ENCODE measurements at regions not wholly inside any gene's neighbourhood (a gene's known extent, or its start where the extent isn't known, plus 50 kb on each side); places are given as distances from the start of the nearest gene placed in this dataset.

GRCh38 chr3:144516026-144516425 is 544.4 kb downstream of the DIPK2A start:
- in situ Hi-C loops (cut with HindIII; ENCODE audit: low pct_ligation_motif_present, low sequenced_read_pairs) = no loop called here
- Histone ChIP-seq H3K36me3 (replicated peaks) (no peaks in the 10 kb centered on the region), H3K4me3 (ENCODE audit: low read depth, low read length) (no peak overlapping the region), H3K27me3 (replicated peaks) (no peaks in the 10 kb centered on the region), H3K27ac (no peak overlapping the region)
- no peak for TF ChIP-seq CTCF (IDR thresholded peaks at IDR 0.05; ENCODE audit: low read depth, low read length, missing control alignments)
- no peak for DNase-seq

- no peak for TF ChIP-seq CTCF (IDR thresholded peaks at IDR 0.05; ENCODE audit: low read depth, low read length, missing control alignments)
- Histone ChIP-seq H3K27me3 (replicated peaks) (no peaks in the 10 kb centered on the region), H3K36me3 (replicated peaks) (no peaks in the 10 kb centered on the region), H3K27ac (no peak overlapping the region), H3K4me3 (ENCODE audit: low read depth, low read length) (no peak overlapping the region)
- DNase-seq = no peak
- in situ Hi-C loops (cut with HindIII; ENCODE audit: low pct_ligation_motif_present, low sequenced_read_pairs) = no loop called here
These were observed 545.0 kb downstream of the DIPK2A start for GRCh38 chr3:144516589-144516988.

GRCh38 chr3:144521131-144521530 is 549.5 kb downstream of the DIPK2A start:
- no peaks in the 10 kb centered on the region for H3K36me3 ChIP-seq (replicated peaks)
- in situ Hi-C loops (cut with HindIII; ENCODE audit: low pct_ligation_motif_present, low sequenced_read_pairs) = no loop called here
- no peaks in the 10 kb centered on the region for H3K27me3 ChIP-seq (replicated peaks)
- H3K27ac ChIP-seq = no peak overlapping the region
- no peak overlapping the region for H3K4me3 ChIP-seq (ENCODE audit: low read depth, low read length)
- DNase-seq = no peak
- TF ChIP-seq CTCF (IDR thresholded peaks at IDR 0.05; ENCODE audit: low read depth, low read length, missing control alignments) = no peak

- Histone ChIP-seq H3K4me3 (ENCODE audit: low read depth, low read length) (no peak overlapping the region), H3K27ac (no peak overlapping the region), H3K36me3 (replicated peaks) (no peaks in the 10 kb centered on the region), H3K27me3 (replicated peaks) (no peaks in the 10 kb centered on the region)
- TF ChIP-seq CTCF (IDR thresholded peaks at IDR 0.05; ENCODE audit: low read depth, low read length, missing control alignments) = no peak
- DNase-seq = no peak
- in situ Hi-C loops (cut with HindIII; ENCODE audit: low pct_ligation_motif_present, low sequenced_read_pairs) = no loop called here
These were observed 550.8 kb downstream of the DIPK2A start for GRCh38 chr3:144522456-144522855.

GRCh38 chr3:144523396-144523795 is 551.8 kb downstream of the DIPK2A start:
- Histone ChIP-seq H3K27ac (no peak overlapping the region), H3K27me3 (replicated peaks) (no peaks in the 10 kb centered on the region), H3K36me3 (replicated peaks) (no peaks in the 10 kb centered on the region), H3K4me3 (ENCODE audit: low read depth, low read length) (no peak overlapping the region)
- no peak for TF ChIP-seq CTCF (IDR thresholded peaks at IDR 0.05; ENCODE audit: low read depth, low read length, missing control alignments)
- DNase-seq = no peak
- in situ Hi-C loops (cut with HindIII; ENCODE audit: low pct_ligation_motif_present, low sequenced_read_pairs) = no loop called here

- DNase-seq = peak; percentile 6
- Histone ChIP-seq H3K27me3 (replicated peaks) (no peaks in the 10 kb centered on the region), H3K27ac (no peak overlapping the region), H3K36me3 (replicated peaks) (no peaks in the 10 kb centered on the region), H3K4me3 (ENCODE audit: low read depth, low read length) (no peak overlapping the region)
- in situ Hi-C loops (cut with HindIII; ENCODE audit: low pct_ligation_motif_present, low sequenced_read_pairs) = no loop called here
- TF ChIP-seq CTCF (IDR thresholded peaks at IDR 0.05; ENCODE audit: low read depth, low read length, missing control alignments) = no peak
These were observed 552.9 kb downstream of the DIPK2A start for GRCh38 chr3:144524531-144524930.
